Spinal cord (tissue), 9 donors: ENCODE measurements at regions not wholly inside any gene's neighbourhood (a gene's known extent, or its start where the extent isn't known, plus 50 kb on each side); places are given as distances from the start of the nearest gene placed in this dataset.
A peak's percentile ranks its signal among the peaks of the same experiment; 100 is the strongest.

Experiments
- DNase-seq, 6 donors: peaks; one replicate each; pipeline versions ENCODE4 v3.0.0 to v3.0.0-alpha.2; 2013 to 2015; ENCODE audit warnings: low spot score in 6 of 6, low read depth in 4 of 6
- H3K27ac ChIP-seq: one replicate; pipeline ENCODE4 v1.5.1; 2013; ENCODE audit warnings: low read depth, low read length, control low read depth
- H3K27me3 ChIP-seq: one replicate; pipeline ENCODE4 v1.6.1; 2013; ENCODE audit warnings: low read length; ENCODE audit not compliant: control insufficient read depth, insufficient read depth
- H3K36me3 ChIP-seq: one replicate; pipeline ENCODE4 v1.6.1; 2013; ENCODE audit warnings: low read length; ENCODE audit not compliant: control insufficient read depth, insufficient read depth
- H3K4me1 ChIP-seq: one replicate; pipeline ENCODE4 v1.6.1; 2013; ENCODE audit warnings: low read length; ENCODE audit not compliant: control insufficient read depth, insufficient read depth
- H3K4me3 ChIP-seq: one replicate; pipeline ENCODE4 v1.5.1; 2013; ENCODE audit warnings: low read depth, low read length, control low read depth
- H3K9me3 ChIP-seq: one replicate; pipeline ENCODE4 v1.6.1; 2013; ENCODE audit warnings: low read length; ENCODE audit not compliant: control insufficient read depth, insufficient read depth
- WGBS: methylation state at CpG from one replicate; pipeline ENCODE4 v1.1.5; 2013; ENCODE audit warnings: missing lambda C conversion rate; ENCODE audit not compliant: insufficient coverage; 5-methylcytosine and 5-hydroxymethylcytosine counted together
- donor health status: healthy.

DNA sequence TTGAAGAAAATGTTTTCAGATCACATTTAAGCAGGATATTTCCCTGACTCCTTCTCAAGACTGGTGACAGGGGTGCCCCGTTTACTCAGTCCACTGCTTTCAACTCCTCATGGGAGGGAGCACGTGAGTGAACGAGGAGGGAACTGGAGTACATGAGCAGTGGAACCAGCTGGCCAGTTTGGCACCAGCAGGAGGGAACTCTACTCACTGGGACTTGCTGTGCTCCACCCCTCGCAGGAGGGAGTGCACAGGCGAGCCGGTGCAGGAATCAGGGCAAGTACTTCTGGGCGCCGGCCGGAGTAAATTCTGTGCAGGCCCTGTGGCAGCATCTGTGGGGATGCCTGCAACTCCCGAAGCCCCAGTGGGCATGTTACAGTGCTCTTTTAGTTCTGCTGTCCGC lies 1941.1 kb upstream of the C9orf72 start:
- Histone ChIP-seq H3K36me3 (no peaks in the 10 kb centered on the region), H3K27me3 (no peaks in the 10 kb centered on the region), H3K4me1 (peaks cover 4% of the 10 kb centered on the region), H3K9me3 (no peaks in the 10 kb centered on the region), H3K4me3 (no peak overlapping the region), H3K27ac (no peak overlapping the region)
- peak in 2 of 6 donors; percentile 27 to 33 for DNase-seq
- WGBS = 16% methylated on average over 11 of the region's 11 CpGs

DNA sequence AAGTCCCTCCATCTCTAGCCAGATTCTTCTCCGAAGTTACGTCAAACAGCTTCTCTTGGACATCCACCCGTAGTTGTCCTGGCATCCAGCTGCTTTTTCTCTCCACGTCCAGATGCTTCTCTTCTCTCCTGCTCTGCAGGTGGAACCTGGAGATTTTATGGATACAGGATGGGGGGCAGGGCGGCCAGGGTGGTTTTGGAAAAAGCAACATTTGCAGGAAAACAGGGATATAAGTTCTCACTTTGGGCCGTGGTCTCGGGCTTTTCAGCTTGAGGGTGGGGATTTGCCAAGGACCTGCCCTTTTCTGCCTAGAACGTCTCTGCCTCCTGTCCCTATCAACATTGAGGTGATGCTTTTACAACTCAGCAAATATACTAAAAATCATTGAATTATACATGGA lies 1941.6 kb upstream of the C9orf72 start:
- H3K27ac ChIP-seq = no peak overlapping the region
- H3K4me1 ChIP-seq = peaks cover 4% of the 10 kb centered on the region
- H3K27me3 ChIP-seq = no peaks in the 10 kb centered on the region
- no peaks in the 10 kb centered on the region for H3K9me3 ChIP-seq
- no peak for DNase-seq
- WGBS = 71% methylated on average over 6 of the region's 8 CpGs
- H3K36me3 ChIP-seq = no peaks in the 10 kb centered on the region
- H3K4me3 ChIP-seq = no peak overlapping the region

- H3K9me3 ChIP-seq = no peaks in the 10 kb centered on the region
- no peak overlapping the region for H3K27ac ChIP-seq
- no CpG with 5 or more reads among the region's 3 CpGs for WGBS
- no peaks in the 10 kb centered on the region for H3K4me1 ChIP-seq
- H3K36me3 ChIP-seq = no peaks in the 10 kb centered on the region
- no peaks in the 10 kb centered on the region for H3K27me3 ChIP-seq
- DNase-seq = no peak
- no peak overlapping the region for H3K4me3 ChIP-seq
Measured at GRCh38 chr9:29548436-29548835, 1975.2 kb upstream of the C9orf72 start.

GRCh38 chr9:29555502-29555901 lies 1982.2 kb upstream of the C9orf72 start:
- no peak overlapping the region for H3K27ac ChIP-seq
- no peaks in the 10 kb centered on the region for H3K36me3 ChIP-seq
- H3K9me3 ChIP-seq = no peaks in the 10 kb centered on the region
- no peak for DNase-seq
- H3K4me3 ChIP-seq = no peak overlapping the region
- no peaks in the 10 kb centered on the region for H3K27me3 ChIP-seq
- H3K4me1 ChIP-seq = no peaks in the 10 kb centered on the region

- Histone ChIP-seq H3K27ac (no peak overlapping the region), H3K27me3 (no peaks in the 10 kb centered on the region), H3K9me3 (no peaks in the 10 kb centered on the region), H3K36me3 (no peaks in the 10 kb centered on the region), H3K4me1 (no peaks in the 10 kb centered on the region), H3K4me3 (no peak overlapping the region)
- DNase-seq = no peak
- WGBS = 94% methylated on average over 2 of the region's 3 CpGs
Measured at GRCh38 chr9:29556317-29556716, 1983.0 kb upstream of the C9orf72 start.

DNA sequence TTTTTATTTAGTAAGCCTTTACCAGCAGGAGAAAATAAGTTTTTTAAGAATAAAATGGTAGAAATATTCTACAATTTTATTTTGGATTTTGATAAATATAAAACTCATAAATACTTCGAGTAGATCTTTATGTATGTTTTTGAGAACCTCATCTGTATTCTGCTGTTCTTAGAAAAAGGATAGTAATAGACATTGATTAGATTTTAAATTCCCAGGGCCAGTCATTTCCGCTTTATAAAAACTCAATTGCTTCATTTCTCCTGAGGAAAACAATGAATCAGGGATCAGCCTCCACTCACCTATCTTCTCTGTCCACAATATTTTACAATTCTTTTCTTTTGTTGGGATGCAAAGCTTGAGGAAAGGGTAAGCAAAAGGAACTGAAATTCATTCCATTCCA lies 1983.5 kb upstream of the C9orf72 start:
- no peak for DNase-seq
- H3K9me3 ChIP-seq = no peaks in the 10 kb centered on the region
- H3K27ac ChIP-seq = no peak overlapping the region
- no peaks in the 10 kb centered on the region for H3K27me3 ChIP-seq
- H3K4me1 ChIP-seq = no peaks in the 10 kb centered on the region
- whole genome bisulfite sequencing = no CpG with 5 or more reads among the region's 2 CpGs
- H3K36me3 ChIP-seq = no peaks in the 10 kb centered on the region
- no peak overlapping the region for H3K4me3 ChIP-seq

- Histone ChIP-seq H3K4me3 (no peak overlapping the region), H3K36me3 (no peaks in the 10 kb centered on the region), H3K27ac (no peak overlapping the region), H3K4me1 (no peaks in the 10 kb centered on the region), H3K27me3 (no peaks in the 10 kb centered on the region), H3K9me3 (no peaks in the 10 kb centered on the region)
- DNase-seq = no peak
- WGBS = 40% methylated on average over 1 of the region's 1 CpG
Measured at GRCh38 chr9:29564564-29564963, 1991.3 kb upstream of the C9orf72 start.

GRCh38 chr9:29575219-29575618 lies 2001.9 kb upstream of the C9orf72 start:
- H3K9me3 ChIP-seq = no peaks in the 10 kb centered on the region
- no peaks in the 10 kb centered on the region for H3K4me1 ChIP-seq
- H3K27me3 ChIP-seq = no peaks in the 10 kb centered on the region
- peak in 1 of 6 donors; percentile 15 for DNase-seq
- no peak overlapping the region for H3K27ac ChIP-seq
- no peaks in the 10 kb centered on the region for H3K36me3 ChIP-seq
- no peak overlapping the region for H3K4me3 ChIP-seq
- no CpG with 5 or more reads among the region's 1 CpG for WGBS

DNA sequence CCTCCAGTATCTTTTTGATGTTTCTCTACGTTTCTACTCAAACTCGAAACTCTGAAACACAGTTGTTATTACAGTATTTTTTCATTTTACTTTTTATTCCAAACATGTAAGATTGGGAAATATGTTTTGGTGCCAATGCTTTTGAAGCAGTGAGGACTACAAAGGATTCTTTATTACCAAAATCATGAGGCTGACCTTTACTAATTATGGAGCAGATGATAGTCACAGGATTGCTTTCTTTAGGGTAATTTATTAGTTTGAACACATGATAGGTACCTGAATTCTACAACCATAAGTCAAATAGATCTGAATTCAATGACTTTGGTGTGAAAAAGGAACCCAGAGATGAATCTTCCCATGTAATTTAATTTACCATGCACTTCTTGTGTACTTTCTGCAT lies 2015.1 kb upstream of the C9orf72 start:
- no peak for DNase-seq
- no peaks in the 10 kb centered on the region for H3K27me3 ChIP-seq
- H3K4me3 ChIP-seq = no peak overlapping the region
- no peaks in the 10 kb centered on the region for H3K4me1 ChIP-seq
- no CpG with 5 or more reads among the region's 2 CpGs for WGBS
- H3K9me3 ChIP-seq = no peaks in the 10 kb centered on the region
- no peak overlapping the region for H3K27ac ChIP-seq
- no peaks in the 10 kb centered on the region for H3K36me3 ChIP-seq

GRCh38 chr9:29609282-29609681 lies 2036.0 kb upstream of the C9orf72 start:
- no peak for DNase-seq
- no CpG with 5 or more reads among the region's 2 CpGs for WGBS

More at GRCh38 chr9:29609282-29609681, 2036.0 kb upstream of the C9orf72 start:
- Histone ChIP-seq H3K9me3 (no peaks in the 10 kb centered on the region), H3K4me3 (no peak overlapping the region), H3K36me3 (no peaks in the 10 kb centered on the region), H3K27me3 (no peaks in the 10 kb centered on the region), H3K4me1 (no peaks in the 10 kb centered on the region), H3K27ac (no peak overlapping the region)
